Keratinocyte (primary cell): ENCODE measurements at regions not wholly inside any gene's neighbourhood (a gene's known extent, or its start where the extent isn't known, plus 50 kb on each side); places are given as distances from the start of the nearest gene placed in this dataset.

ENCODE experiments used
- DNase-seq: peaks from one replicate; pipeline ENCODE4 v3.0.0-alpha.2; 2011; ENCODE audit warnings: low read depth, missing footprints, low spot score
- FAIRE-seq: peaks from 2 replicates; lab custom pipeline; 2011; peaks lifted over from hg19 to GRCh38; lab: Jason Lieb, UNC
- H2AFZ ChIP-seq: 2 replicates; pipeline ENCODE4 v1.6.0; 2012; ENCODE audit warnings: low read length, control low read depth, inconsistent platforms; ENCODE audit not compliant: control insufficient read depth
- H3K27ac ChIP-seq: 2 replicates; pipeline ENCODE4 v1.5.1; 2011; ENCODE audit warnings: low read length; ENCODE audit not compliant: control insufficient read depth, insufficient read depth
- H3K27me3 ChIP-seq: 3 replicates; pipeline ENCODE4 v1.6.0; 2011; ENCODE audit warnings: low read length; ENCODE audit not compliant: control insufficient read depth, insufficient read depth; ENCODE audit errors: extremely low read depth
- H3K36me3 ChIP-seq, 2 experiments: 2 replicates in 1 of 2; 3 replicates in 1 of 2; pipeline ENCODE4 v1.5.1; 2011; ENCODE audit warnings: low read length in 2 of 2, mild to moderate bottlenecking in 1 of 2; ENCODE audit not compliant: control insufficient read depth in 2 of 2, insufficient read depth in 2 of 2; ENCODE audit errors: extremely low read depth in 1 of 2
- H3K4me1 ChIP-seq: 3 replicates; pipeline ENCODE4 v1.5.1; 2011; ENCODE audit warnings: low read length; ENCODE audit not compliant: control insufficient read depth, insufficient read depth; ENCODE audit errors: extremely low read depth
- H3K4me2 ChIP-seq: 3 replicates; pipeline ENCODE4 v1.6.0; 2011; ENCODE audit warnings: low read depth, low read length; ENCODE audit not compliant: control insufficient read depth, insufficient read depth; ENCODE audit errors: extremely low read depth
- H3K4me3 ChIP-seq, 3 experiments: fragments of 200-600 bp in 1 of 3; sonication (generic) in 1 of 3; 2 replicates in 2 of 3; 3 replicates in 1 of 3; pipeline ENCODE4 v1.5.1; 2011 to 2016; ENCODE audit warnings: low read length in 3 of 3, mild to moderate bottlenecking in 3 of 3, control low read depth in 2 of 3, inconsistent platforms in 1 of 3, low read depth in 1 of 3, mixed read lengths in 1 of 3, mixed run types in 1 of 3, moderate library complexity in 1 of 3; ENCODE audit not compliant: control insufficient read depth in 2 of 3, insufficient read depth in 2 of 3; ENCODE audit errors: extremely low read depth in 1 of 3
- H3K79me2 ChIP-seq: 2 replicates; pipeline ENCODE4 v1.6.0; 2012; ENCODE audit warnings: low read length; ENCODE audit not compliant: control insufficient read depth, insufficient read depth
- H3K9ac ChIP-seq: 3 replicates; pipeline ENCODE4 v1.6.0; 2011; ENCODE audit warnings: low read length; ENCODE audit not compliant: control insufficient read depth, insufficient read depth; ENCODE audit errors: extremely low read depth
- H3K9me1 ChIP-seq: 3 replicates; pipeline ENCODE4 v1.6.0; 2011; ENCODE audit warnings: low read length; ENCODE audit not compliant: control insufficient read depth, insufficient read depth; ENCODE audit errors: extremely low read depth
- H3K9me3 ChIP-seq: 2 replicates; pipeline ENCODE4 v1.5.1; 2012; ENCODE audit warnings: low read depth, low read length; ENCODE audit not compliant: control insufficient read depth
- H4K20me1 ChIP-seq: 3 replicates; pipeline ENCODE4 v1.6.0; 2011; ENCODE audit warnings: low read length; ENCODE audit not compliant: control insufficient read depth, insufficient read depth; ENCODE audit errors: extremely low read depth
- EZH2 ChIP-seq: IDR thresholded peaks from one replicate; pipeline ENCODE4 v1.6.1; 2012; ENCODE audit warnings: inconsistent platforms, mild to moderate bottlenecking, low read length, moderate library complexity
- dilution Hi-C: fragments of 300-500 bp; cut with MboI; formaldehyde crosslinking; loops from one replicate; pipeline ENCODE4 v1.7.0; 2020; ENCODE audit warnings: low sequenced_read_pairs; ENCODE audit not compliant: extremely low pct_ligation_motif_present
- TF ChIP-seq, protein P1 (sequence below), 3 experiments: IDR thresholded peaks in 1 of 3; conservative IDR thresholded peaks in 1 of 3; optimal IDR thresholded peaks in 1 of 3; 2 replicates in 2 of 3; 3 replicates in 1 of 3; pipeline versions ENCODE3 to v1.5.1; 2011; ENCODE audit warnings: low read length in 3 of 3, mild to moderate bottlenecking in 3 of 3, moderate library complexity in 2 of 3, control low read depth in 1 of 3, inconsistent platforms in 1 of 3; ENCODE audit not compliant: insufficient read depth in 2 of 3; ENCODE audit errors: extremely low read depth in 1 of 3

GRCh38 chr13:80630685-80631121 lies 289.8 kb upstream of the SPRY2 start:
- FAIRE-seq (no peak), DNase-seq (no peak)
- dilution Hi-C loops, result no loop called here
- Histone ChIP-seq H4K20me1 (no peaks in the 10 kb centered on the region), H3K9me1 (no peaks in the 10 kb centered on the region), H3K4me3 (no peak overlapping the region), H3K4me2 (no peak overlapping the region), H3K36me3 (no peaks in the 10 kb centered on the region), H3K27me3 (no peaks in the 10 kb centered on the region), H3K79me2 (no peaks in the 10 kb centered on the region), H3K4me1 (no peaks in the 10 kb centered on the region), H3K27ac (no peak overlapping the region), H2AFZ (no peak overlapping the region), H3K9me3 (no peaks in the 10 kb centered on the region), H3K9ac (no peak overlapping the region)
- TF ChIP-seq, protein P1, sequence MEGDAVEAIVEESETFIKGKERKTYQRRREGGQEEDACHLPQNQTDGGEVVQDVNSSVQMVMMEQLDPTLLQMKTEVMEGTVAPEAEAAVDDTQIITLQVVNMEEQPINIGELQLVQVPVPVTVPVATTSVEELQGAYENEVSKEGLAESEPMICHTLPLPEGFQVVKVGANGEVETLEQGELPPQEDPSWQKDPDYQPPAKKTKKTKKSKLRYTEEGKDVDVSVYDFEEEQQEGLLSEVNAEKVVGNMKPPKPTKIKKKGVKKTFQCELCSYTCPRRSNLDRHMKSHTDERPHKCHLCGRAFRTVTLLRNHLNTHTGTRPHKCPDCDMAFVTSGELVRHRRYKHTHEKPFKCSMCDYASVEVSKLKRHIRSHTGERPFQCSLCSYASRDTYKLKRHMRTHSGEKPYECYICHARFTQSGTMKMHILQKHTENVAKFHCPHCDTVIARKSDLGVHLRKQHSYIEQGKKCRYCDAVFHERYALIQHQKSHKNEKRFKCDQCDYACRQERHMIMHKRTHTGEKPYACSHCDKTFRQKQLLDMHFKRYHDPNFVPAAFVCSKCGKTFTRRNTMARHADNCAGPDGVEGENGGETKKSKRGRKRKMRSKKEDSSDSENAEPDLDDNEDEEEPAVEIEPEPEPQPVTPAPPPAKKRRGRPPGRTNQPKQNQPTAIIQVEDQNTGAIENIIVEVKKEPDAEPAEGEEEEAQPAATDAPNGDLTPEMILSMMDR (optimal IDR thresholded peaks at IDR 0.05 in 1 of 3, IDR thresholded peaks at IDR 0.05 in 1 of 3, conservative IDR thresholded peaks at IDR 0.05 in 1 of 3; ENCODE audit: extremely low read depth in 1 of 3, insufficient read depth in 2 of 3, low read length in 3 of 3), result no peak
- no peak for TF ChIP-seq EZH2

DNA sequence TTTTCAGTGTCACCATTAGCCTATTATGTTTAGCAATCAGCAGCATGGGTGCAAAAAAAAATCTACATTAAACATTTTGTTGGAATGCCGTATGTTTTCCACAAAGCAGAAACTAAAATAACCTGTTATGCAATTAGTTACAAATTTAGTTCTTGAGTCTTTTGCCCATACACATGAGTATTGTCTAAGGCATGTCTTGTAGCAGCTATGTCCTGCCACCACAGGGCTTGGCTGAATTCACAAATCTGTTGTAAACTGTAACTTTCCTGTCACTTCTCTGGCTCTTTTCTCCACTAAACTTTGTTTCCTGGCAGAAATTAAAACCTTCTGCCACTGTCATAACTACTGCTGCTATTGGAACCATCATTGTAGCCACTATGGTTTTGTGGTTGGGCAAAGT lies 277.9 kb upstream of the SPRY2 start:
- Histone ChIP-seq H3K27me3 (no peaks in the 10 kb centered on the region), H3K79me2 (no peaks in the 10 kb centered on the region), H3K4me3 (no peak overlapping the region), H4K20me1 (no peaks in the 10 kb centered on the region), H2AFZ (no peak overlapping the region), H3K27ac (no peak overlapping the region), H3K4me2 (no peak overlapping the region), H3K36me3 (no peaks in the 10 kb centered on the region), H3K4me1 (no peaks in the 10 kb centered on the region), H3K9me3 (no peaks in the 10 kb centered on the region), H3K9me1 (no peaks in the 10 kb centered on the region), H3K9ac (no peak overlapping the region)
- dilution Hi-C loops, result no loop called here
- no peak for TF ChIP-seq EZH2
- TF ChIP-seq, protein P1 (optimal IDR thresholded peaks at IDR 0.05 in 1 of 3, IDR thresholded peaks at IDR 0.05 in 1 of 3, conservative IDR thresholded peaks at IDR 0.05 in 1 of 3; ENCODE audit: extremely low read depth in 1 of 3, insufficient read depth in 2 of 3, low read length in 3 of 3), result no peak
- DNase-seq, result no peak
- no peak for FAIRE-seq
